IPS DF 4.7 (cell line): ENCODE measurements at regions not wholly inside any gene's neighbourhood (a gene's known extent, or its start where the extent isn't known, plus 50 kb on each side); places are given as distances from the start of the nearest gene placed in this dataset.

Experiments
- DNase-seq: peaks from one replicate; pipeline ENCODE4 v3.0.0-alpha.2; 2013; ENCODE audit warnings: low spot score; ENCODE audit errors: extremely low read depth

- no peak for DNase-seq
Observed at GRCh38 chr6:40268166-40268565, 319.0 kb downstream of the LRFN2 start.

- no peak for DNase-seq
Observed at GRCh38 chr6:40265615-40266014, 321.5 kb downstream of the LRFN2 start.

GRCh38 chr6:40263970-40264369 lies 323.2 kb downstream of the LRFN2 start:
- no peak for DNase-seq

GRCh38 chr6:40262363-40262762 lies 324.8 kb downstream of the LRFN2 start:
- DNase-seq = no peak

GRCh38 chr6:40258531-40258930 lies 324.3 kb upstream of the MOCS1 start:
- DNase-seq = no peak

- DNase-seq = no peak
Observed at GRCh38 chr6:40256831-40257230, 322.6 kb upstream of the MOCS1 start.

- DNase-seq = no peak
Observed at GRCh38 chr6:40256224-40256623, 322.0 kb upstream of the MOCS1 start.

GRCh38 chr6:40253420-40253819 lies 319.2 kb upstream of the MOCS1 start:
- no peak for DNase-seq

GRCh38 chr6:40252531-40253258 lies 318.4 kb upstream of the MOCS1 start:
- DNase-seq = no peak

- no peak for DNase-seq
Observed at GRCh38 chr6:40251637-40252300, 317.5 kb upstream of the MOCS1 start.

GRCh38 chr6:40249935-40250334 lies 315.7 kb upstream of the MOCS1 start:
- no peak for DNase-seq

GRCh38 chr6:40247516-40248115 lies 313.4 kb upstream of the MOCS1 start:
- no peak for DNase-seq

GRCh38 chr6:40244699-40245098 lies 310.4 kb upstream of the MOCS1 start:
- no peak for DNase-seq

- no peak for DNase-seq
Observed at GRCh38 chr6:40232698-40233097, 298.4 kb upstream of the MOCS1 start.

GRCh38 chr6:40227735-40228134 lies 293.5 kb upstream of the MOCS1 start:
- DNase-seq = no peak

- DNase-seq = no peak
Observed at GRCh38 chr6:40222354-40222753, 288.1 kb upstream of the MOCS1 start.

- no peak for DNase-seq
Observed at GRCh38 chr6:40219799-40220198, 285.5 kb upstream of the MOCS1 start.

GRCh38 chr6:40210628-40211056 lies 276.4 kb upstream of the MOCS1 start:
- no peak for DNase-seq

- no peak for DNase-seq
Observed at GRCh38 chr6:40205801-40206200, 271.5 kb upstream of the MOCS1 start.

- DNase-seq = no peak
Observed at GRCh38 chr6:40205004-40205403, 270.7 kb upstream of the MOCS1 start.

GRCh38 chr6:40197371-40197770 lies 263.1 kb upstream of the MOCS1 start:
- no peak for DNase-seq

- DNase-seq = no peak
Observed at GRCh38 chr6:40196135-40196518, 261.9 kb upstream of the MOCS1 start.
